Left ventricle myocardium inferior (tissue), 1 donor: ENCODE measurements at regions not wholly inside any gene's neighbourhood (a gene's known extent, or its start where the extent isn't known, plus 50 kb on each side); places are given as distances from the start of the nearest gene placed in this dataset.
A peak's percentile ranks its signal among the peaks of the same experiment; 100 is the strongest.

Experiments used
- DNase-seq: peaks from one replicate; pipeline ENCODE4 v3.0.0-alpha.2; 2020
- H3K27ac ChIP-seq: fragments of 200-600 bp; replicated peaks from 2 replicates; pipeline ENCODE4 v1.8.0; 2021
- H3K27me3 ChIP-seq: fragments of 200-600 bp; 2 replicates; pipeline ENCODE4 v1.8.0; 2021; ENCODE audit warnings: low read depth
- H3K36me3 ChIP-seq: fragments of 200-600 bp; 2 replicates; pipeline ENCODE4 v1.8.0; 2021
- H3K4me1 ChIP-seq: fragments of 200-600 bp; 2 replicates; pipeline ENCODE4 v1.8.0; 2021
- H3K4me3 ChIP-seq: fragments of 200-600 bp; 2 replicates; pipeline ENCODE4 v1.8.0; 2021; ENCODE audit warnings: mild to moderate bottlenecking, moderate library complexity
- H3K9me3 ChIP-seq: fragments of 200-600 bp; replicated peaks from 2 replicates; pipeline ENCODE4 v1.8.0; 2021
- intact Hi-C: fragments of 100-400 bp; cut with micrococcal nuclease; formaldehyde crosslinking; loops from one replicate; pipeline ENCODE4 v1.11.0; 2022
- TF ChIP-seq, protein P1 (sequence below): fragments of 200-600 bp; IDR thresholded peaks from 2 replicates; pipeline ENCODE4 v1.8.0; 2021; ENCODE audit warnings: antibody characterized with exemption, mild to moderate bottlenecking, borderline replicate concordance
- donor health status: DM: no; HTN: yes; CAD: no; lungs with severe emphysema.

DNA sequence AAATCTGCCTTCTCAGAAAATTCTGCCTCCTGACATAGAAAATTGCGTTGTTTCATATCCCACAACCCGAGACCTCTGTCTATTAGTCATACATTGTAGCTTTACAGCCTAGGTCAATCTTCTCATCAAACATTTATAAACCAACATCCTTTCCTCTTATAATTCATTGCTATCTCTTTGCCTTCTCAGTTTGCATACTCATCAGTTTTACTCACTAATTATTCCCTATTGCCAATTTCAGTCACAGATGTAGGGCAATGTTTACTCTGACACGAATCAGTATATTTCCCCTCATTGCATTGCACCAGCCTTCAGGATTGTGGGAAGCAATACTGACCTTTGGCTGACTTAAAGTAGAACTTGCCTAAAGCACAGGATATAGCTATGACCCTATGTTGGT lies 247.2 kb downstream of the CEMIP2 start:
- no peak for DNase-seq
- H3K36me3 ChIP-seq, result no peaks in the 10 kb centered on the region
- no peak overlapping the region for H3K27ac ChIP-seq
- H3K4me3 ChIP-seq, result no peak overlapping the region
- TF ChIP-seq, protein P1, sequence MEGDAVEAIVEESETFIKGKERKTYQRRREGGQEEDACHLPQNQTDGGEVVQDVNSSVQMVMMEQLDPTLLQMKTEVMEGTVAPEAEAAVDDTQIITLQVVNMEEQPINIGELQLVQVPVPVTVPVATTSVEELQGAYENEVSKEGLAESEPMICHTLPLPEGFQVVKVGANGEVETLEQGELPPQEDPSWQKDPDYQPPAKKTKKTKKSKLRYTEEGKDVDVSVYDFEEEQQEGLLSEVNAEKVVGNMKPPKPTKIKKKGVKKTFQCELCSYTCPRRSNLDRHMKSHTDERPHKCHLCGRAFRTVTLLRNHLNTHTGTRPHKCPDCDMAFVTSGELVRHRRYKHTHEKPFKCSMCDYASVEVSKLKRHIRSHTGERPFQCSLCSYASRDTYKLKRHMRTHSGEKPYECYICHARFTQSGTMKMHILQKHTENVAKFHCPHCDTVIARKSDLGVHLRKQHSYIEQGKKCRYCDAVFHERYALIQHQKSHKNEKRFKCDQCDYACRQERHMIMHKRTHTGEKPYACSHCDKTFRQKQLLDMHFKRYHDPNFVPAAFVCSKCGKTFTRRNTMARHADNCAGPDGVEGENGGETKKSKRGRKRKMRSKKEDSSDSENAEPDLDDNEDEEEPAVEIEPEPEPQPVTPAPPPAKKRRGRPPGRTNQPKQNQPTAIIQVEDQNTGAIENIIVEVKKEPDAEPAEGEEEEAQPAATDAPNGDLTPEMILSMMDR, result no peak
- no peaks in the 10 kb centered on the region for H3K4me1 ChIP-seq
- intact Hi-C loops, result no loop called here
- H3K27me3 ChIP-seq, result no peaks in the 10 kb centered on the region
- no peaks in the 10 kb centered on the region for H3K9me3 ChIP-seq

DNA sequence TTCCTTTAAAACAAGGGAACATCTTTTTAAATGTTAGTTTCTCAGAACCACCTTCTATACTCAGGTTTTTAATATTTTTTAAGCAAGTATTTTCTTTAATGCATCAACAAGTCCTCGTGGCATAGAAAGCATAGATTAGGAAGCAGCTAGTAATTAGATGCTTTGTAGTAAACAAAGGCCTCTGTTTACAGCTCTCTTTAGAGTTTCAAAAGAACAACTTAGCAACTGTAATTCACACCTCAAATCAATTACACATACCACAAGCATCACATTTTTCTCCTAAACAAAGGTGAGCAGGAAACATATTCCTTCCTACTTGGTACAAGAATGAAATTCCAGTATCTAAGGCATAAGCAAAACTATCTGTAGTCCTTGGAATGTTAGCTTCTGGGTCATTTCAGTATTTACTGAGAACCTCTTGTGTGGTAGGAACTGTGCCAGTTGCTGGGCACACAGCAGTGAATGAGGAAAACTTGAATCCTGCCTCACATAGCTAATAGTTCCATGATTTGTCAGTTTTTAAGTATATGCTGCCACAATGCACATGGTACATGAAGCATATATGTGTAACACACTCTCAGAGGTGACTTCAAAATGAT lies 249.1 kb downstream of the CEMIP2 start:
- intact Hi-C loops, result no loop called here
- no peak overlapping the region for H3K4me3 ChIP-seq
- H3K36me3 ChIP-seq, result no peaks in the 10 kb centered on the region
- H3K27ac ChIP-seq, result no peak overlapping the region
- no peaks in the 10 kb centered on the region for H3K9me3 ChIP-seq
- TF ChIP-seq, protein P1, result no peak
- H3K27me3 ChIP-seq, result no peaks in the 10 kb centered on the region
- no peak for DNase-seq
- no peaks in the 10 kb centered on the region for H3K4me1 ChIP-seq

DNA sequence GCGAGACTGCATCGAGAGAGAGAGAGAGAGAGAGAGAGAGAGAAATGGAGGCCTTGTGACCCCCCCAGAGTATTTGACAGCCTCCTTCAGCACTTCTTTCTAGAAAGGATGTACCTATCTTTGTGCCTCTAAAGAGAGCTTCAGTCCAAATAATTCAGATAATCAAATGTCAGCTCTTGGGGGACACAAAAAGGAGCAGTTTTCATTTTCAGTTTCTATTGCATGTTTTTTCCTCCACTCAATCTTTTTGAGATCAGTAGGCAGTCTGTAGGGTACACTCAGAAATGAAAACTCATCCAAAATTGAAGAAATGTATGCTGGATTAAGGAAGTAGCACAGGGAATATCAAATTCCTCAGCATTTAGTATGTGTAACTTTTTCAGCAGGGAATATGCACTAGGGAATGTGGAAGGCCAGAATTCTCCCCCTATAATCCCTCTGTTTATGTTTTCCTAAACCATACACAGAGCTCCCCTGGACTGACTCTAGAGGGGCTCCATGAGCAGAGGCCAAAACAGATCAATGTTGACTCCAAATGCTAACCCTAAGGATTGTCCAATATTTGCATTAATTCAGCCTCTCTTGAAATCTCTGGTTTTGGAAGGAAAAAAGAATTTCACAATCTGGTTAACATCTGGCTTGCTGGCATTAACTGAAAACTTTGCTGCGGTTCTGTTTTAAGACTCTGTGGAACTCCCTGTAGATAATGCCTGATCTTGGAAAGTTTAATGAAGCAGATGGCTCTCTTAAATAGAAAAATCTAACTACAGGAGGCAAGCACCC lies 250.1 kb downstream of the CEMIP2 start:
- TF ChIP-seq, protein P1, result no peak
- intact Hi-C loops, result no loop called here
- H3K9me3 ChIP-seq, result no peaks in the 10 kb centered on the region
- no peak overlapping the region for H3K4me3 ChIP-seq
- no peaks in the 10 kb centered on the region for H3K36me3 ChIP-seq
- peak overlapping the region; percentile 18 for H3K27ac ChIP-seq
- no peaks in the 10 kb centered on the region for H3K4me1 ChIP-seq
- DNase-seq, result no peak
- peaks cover 1% of the 10 kb centered on the region for H3K27me3 ChIP-seq

DNA sequence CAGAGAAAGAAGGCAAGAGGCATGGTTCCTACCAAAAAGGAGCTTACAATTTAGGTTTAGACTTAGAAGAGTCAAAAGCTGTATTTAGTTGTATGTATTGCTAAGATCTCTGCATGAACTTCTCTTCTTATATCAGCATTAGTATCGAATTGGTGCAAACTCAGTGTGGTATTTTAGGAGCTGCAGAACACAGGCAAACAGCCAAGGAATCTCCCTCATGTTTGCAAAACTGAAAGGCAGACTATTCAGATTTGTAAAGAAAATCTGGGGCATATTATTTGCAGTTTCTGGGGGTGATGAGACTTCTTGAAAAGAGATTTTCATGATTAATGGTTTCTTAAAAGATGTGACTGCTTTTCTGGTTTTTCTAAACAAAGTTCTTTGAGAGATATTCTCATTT lies 252.7 kb downstream of the CEMIP2 start:
- intact Hi-C loops, result no loop called here
- TF ChIP-seq, protein P1, result no peak
- no peaks in the 10 kb centered on the region for H3K36me3 ChIP-seq
- no peaks in the 10 kb centered on the region for H3K9me3 ChIP-seq
- no peak overlapping the region for H3K27ac ChIP-seq
- H3K4me1 ChIP-seq, result no peaks in the 10 kb centered on the region
- DNase-seq, result no peak
- H3K4me3 ChIP-seq, result no peak overlapping the region
- H3K27me3 ChIP-seq, result peaks cover 7% of the 10 kb centered on the region

DNA sequence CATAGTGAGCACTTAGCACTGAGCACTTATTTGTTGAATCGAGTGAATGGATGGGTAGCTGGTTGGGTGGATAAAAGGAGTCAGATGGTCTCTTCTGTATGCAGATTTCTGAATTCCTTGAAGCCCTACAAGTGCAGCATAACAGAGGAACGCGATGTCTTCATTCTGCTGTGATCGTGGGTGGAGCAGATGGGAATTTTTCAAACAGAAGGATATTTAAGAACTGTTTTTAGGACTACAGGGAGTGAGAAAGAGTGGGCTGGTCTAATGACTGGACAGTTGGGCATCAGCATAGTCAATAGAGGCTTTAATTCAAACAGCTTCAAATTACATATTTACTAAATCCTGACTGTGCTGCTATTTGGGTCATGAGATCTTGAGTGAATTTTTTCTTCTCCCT lies 253.2 kb downstream of the CEMIP2 start:
- Histone ChIP-seq H3K4me1 (no peaks in the 10 kb centered on the region), H3K27me3 (peaks cover 7% of the 10 kb centered on the region), H3K9me3 (no peaks in the 10 kb centered on the region), H3K36me3 (no peaks in the 10 kb centered on the region), H3K4me3 (no peak overlapping the region), H3K27ac (no peak overlapping the region)
- no peak for DNase-seq
- intact Hi-C loops, result no loop called here
- TF ChIP-seq, protein P1, result no peak
